Limb (tissue), 2 donors: ENCODE measurements at regions not wholly inside any gene's neighbourhood (a gene's known extent, or its start where the extent isn't known, plus 50 kb on each side); places are given as distances from the start of the nearest gene placed in this dataset.
A peak's percentile ranks its signal among the peaks of the same experiment; 100 is the strongest.
"Not testable (repeated sequence)": the region's sequence is repeated elsewhere in the genome, so short reads cannot be mapped to it uniquely, and the experiment has no call there.

Experiments used
- DNase-seq, 2 donors: peaks; one replicate each; pipeline ENCODE4 v3.0.0-alpha.2; 2016; ENCODE audit errors: extremely low spot score in 2 of 2

DNA sequence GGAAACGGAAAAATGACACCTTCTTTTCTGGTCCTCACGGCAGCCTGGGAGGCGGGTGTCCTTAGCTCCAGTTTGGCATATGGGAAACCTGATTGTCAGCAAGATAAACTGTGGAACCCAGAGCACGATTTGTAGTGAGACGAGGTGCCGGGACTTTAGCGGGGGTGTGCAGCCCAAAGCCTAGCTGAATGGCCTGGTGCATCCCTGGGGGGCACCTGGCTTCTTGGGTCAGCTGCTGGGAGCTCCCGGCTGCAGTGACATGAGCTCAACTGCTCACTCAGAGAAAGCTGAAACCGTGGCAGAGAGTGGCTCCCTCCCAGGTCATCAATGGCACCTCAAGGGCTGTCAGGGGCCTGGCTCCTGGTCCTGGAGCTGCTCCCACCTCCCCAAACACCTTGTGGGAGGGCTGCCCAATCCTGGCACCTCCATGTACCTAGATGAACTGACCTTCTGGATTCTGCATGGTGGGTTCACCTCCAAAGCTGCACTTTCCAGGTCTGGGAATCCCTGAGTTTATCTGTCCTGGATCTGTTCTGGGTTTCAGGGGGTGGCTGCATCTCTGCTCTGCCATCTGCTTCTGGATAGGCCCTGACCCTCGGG lies 260.5 kb downstream of the MATN1 start:
- DNase-seq: no peak

DNA sequence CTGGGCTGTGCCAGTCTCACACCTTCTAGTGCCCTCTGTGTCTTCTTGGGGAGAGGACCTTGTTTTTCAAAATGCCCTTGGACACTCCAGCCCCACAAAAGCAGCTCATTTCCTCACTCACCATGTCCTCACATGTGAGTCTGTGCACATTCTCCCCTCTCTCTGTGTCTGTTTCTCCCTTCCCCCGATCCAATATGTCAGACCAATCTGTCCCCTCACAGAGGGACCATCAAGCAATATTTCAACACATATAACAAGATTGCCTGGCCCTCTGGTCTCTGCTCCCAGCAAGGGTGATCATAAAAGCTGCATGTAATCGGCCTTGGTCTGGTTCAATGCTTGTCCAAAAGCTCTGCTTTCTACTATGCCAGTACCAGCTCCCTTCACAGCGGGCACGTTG lies 261.2 kb downstream of the MATN1 start:
- no peak for DNase-seq

DNA sequence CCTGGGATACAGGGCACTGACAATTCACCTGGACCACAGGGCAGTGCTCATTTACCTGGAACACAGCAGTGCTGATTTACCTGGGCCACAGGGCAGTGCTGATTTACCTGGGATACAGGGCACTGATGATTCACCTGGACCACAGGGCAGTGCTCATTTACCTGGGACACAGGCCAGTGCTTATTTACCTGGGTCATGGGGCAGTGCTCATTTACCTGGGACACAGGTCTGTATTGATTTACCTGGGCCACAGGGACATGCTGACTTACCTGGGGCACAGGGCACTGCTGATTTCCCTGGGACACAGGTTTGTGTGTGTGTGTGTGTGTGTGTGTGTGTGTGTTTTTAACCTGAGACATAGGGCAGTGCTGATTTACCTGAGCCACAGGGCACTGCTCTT lies 261.7 kb downstream of the MATN1 start:
- DNase-seq: no peak

DNA sequence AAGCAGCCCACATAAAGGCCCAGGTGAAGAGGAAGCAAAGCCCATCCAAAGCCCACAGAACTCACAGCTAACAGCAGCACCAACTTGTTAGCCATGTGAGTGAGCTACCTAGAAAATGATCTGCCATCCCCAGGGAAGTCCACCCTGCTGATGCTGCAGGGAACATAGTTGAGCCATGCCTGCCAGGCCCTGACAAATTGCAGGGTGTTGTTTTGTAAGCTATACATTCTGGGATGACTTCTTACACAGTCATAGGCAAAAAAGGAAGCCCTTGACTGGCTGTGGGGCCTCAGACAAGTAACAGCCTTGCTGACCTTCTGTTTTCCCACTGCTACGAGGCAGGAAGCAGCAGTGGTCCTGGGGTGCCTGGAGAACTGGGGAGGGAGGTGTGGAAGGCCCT lies 262.7 kb downstream of the MATN1 start:
- DNase-seq: no peak

DNA sequence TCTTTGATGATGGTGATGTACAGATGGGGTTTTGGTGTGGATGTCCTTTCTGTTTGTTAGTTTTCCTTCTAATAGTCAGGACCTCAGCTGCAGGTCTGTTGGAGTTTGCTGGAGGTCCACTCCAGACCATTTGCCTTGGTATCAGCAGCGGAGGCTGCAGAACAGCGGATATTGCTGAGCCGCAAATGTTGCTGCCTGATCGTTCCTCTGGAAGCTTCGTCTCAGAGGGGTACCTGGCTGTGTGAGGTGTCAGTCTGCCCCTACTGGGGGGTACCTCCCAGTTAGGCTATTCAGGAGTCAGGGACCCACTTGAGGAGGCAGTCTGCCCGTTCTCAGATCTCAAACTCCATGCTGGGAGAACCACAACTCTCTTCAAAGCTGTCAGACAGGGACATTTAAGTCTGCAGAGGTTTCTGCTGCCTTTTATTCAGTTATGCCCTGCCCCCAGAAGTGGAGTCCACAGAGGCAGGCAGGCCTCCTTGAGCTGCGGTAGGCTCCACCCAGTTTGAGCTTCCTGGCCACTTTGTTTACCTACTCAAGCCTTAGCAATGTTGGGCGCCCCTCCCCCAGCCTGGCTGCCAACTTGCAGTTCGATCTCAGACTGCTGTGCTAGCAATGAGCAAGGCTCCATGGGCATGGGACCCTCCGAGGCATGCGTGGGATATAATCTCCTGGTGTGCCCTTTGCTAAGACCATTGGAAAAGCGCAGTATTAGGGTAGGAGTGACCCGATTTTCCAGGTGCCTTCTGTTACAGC lies 264.5 kb downstream of the MATN1 start:
- DNase-seq: not testable (repeated sequence)

DNA sequence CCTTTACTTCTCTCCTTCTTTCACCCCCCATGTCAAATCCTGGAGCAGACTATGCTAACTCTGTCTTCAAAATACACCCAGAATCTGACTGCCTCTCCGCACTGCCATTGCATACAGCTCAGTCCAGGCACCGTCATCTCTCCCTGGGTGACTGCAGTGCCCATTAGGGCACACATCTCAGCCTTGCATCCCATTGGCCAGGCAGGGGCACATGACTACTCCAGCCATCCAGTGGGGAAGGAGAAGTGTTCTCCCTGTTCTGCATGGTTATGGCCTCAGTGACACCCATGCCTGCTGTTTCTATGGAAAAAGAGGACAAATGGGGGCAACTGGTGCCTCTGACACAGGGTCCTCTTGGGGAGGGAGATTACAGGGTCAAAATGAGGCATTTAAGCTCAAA lies 270.5 kb downstream of the MATN1 start:
- no peak for DNase-seq

DNA sequence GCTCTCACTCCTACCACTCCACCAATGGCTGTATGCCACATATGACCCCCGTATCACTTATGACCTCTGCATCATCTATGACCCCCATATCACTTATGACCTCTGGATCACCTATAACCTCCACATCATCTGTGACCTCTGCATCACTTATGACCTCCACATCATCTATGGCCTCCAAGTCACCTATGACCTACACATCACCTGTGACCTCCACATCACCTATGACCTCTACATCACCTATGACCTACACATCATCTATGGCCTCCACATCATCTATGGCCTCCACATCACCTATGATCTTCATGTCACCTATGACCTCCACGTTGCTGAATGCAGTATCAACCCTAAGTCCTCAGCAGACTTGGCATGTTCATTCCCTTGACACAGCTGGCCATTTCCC lies 271.2 kb downstream of the MATN1 start:
- DNase-seq: no peak

DNA sequence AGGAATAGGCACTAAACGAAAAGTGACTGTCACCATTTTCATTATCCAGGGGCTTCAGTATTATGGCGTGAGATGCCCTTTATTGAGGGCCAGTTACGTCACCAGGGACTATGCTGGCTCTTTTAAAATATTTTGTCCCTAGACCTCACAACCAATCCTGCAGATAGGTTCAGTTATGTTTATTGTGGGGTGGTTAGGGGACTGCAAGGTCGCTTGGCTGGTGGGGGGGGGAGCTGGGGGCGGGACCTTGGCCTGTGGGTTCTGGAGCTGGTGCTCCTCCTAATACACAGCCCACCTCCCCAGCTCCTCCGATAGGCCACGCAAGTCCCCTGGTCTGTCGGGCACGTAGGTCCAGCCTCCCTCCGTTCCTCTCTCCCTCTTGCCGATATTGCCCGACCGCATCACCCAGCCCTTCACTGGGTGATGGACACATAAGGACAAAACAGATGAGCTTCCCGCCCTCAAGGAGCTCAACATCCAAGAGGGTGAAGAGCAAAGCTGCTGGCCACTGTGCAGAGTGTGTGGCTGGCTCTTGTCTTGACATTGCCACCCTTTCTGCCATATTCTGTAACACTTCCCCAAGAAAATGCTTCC lies 271.8 kb downstream of the MATN1 start:
- no peak for DNase-seq

DNA sequence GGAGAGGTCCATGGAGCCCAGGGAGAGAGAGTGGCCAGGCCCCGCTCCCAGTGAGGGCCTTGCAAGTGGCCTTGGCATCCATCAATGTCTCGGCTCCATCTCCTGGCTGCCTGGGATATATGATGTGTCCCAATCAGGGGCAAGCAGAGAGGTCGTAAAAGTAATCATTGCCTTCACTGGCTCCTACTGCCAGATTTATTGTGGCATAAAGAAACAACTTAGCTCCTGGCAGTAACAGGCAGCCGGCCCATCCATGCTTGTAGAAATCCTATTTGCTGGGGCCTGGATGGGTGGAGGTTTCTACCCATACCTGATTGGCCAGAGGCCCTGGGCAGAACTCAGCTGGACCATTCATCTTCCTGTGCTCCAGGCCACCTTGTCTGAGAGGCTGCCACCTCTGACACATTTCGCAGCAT lies 272.6 kb downstream of the MATN1 start:
- no peak for DNase-seq

DNA sequence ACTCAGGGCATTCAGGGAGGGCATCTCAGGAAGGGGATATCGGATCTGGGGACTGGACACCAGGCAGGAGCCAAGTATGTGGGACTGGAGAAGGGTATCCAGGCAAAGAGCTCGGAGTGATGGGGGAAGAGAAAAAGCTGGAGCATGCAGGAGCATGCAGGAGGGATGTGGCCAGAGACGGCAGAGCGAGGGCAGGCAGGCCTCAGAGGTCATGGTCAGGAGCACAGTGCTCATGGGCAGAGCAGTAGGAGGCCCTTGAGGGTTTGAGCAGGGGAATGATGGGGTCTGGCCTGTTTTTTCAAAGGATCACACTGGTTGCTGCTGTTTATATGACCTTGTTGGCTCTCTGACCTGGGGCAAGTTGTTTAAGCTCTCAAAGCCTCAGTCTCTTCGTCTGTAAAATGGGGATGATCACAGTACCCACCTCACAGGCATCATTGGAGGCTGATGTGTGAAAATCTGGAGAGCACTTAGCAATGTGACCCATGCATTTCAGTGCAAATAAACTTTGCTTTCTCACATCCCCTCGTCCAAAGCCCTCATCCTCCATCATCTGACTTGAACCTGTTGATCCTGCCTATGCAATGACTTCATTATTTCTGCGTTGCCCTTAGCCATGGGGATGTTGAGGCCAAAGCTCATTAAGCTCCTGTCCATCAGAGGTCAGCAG lies 273.1 kb downstream of the MATN1 start:
- DNase-seq: no peak

DNA sequence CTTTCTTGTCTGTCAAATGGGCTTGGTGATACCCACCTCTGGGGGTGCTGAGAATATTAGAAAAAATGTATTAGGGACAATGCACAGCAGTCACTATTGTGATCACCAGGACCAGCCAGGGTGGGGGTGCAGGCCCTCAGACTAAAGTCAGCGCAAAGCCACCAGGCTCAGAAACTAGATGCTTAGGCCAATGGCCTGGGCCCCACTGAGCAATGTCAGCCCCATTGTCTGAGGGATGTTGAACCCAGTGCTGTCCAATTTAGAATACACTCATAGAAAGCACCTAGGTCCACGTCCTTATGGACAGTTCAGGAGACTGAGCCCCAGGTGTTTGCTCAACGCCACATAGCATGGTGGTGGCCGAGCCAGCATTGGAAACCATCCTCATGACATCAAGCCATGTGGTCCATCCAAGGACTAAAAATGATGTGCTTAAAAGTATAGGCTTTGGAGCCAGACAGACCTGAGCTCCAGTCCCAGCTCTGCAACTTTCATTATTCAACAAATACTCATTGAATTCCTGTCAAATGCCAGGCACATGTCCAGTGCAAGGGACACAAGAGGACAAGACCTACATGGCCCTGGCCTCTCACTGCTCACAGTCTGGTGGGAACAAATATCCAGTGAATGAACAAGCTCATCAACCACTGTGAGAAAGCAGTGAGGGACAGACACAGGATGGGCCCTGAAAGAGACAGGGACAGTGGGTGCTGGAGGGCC lies 273.8 kb downstream of the MATN1 start:
- no peak for DNase-seq

DNA sequence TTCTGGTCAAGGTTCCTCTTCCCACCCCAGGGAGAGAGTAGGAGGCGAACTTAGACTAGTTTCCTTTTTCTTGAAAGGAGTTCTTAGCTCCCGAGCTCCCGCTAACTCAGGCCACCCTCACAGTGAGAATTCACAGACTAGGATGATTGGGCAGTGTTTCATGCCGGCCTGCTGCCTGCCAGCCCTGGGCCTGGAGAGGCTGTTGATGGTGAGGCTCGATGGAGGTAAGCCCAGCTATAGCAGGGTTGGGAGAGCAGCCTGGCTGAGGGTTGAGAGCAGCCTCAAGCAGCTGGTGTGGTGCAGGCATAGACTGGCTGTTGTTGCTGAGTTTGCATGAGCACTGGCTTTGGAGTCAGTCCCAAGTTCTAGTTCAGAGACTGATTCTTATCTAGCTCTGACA lies 274.4 kb downstream of the MATN1 start:
- DNase-seq: no peak

DNA sequence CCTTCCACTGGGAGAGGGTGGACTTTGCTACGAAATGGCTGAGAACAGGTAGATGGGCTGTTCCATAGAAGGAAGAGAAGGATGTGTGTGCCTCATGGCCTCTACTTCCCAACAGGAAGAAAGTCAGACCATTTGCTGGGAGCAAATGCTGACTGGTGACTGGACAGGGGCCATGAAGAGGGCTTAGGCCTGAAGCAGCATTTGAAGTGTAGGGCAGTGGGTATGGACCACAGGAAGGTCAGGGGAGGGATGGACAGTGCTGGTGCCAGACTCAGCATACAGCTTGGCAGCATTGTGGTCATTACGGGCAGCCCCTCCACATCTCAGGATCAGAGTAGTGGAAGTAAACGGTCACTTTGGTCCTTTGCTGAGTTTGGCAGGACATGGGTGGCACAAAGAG lies 275.7 kb downstream of the MATN1 start:
- no peak for DNase-seq

DNA sequence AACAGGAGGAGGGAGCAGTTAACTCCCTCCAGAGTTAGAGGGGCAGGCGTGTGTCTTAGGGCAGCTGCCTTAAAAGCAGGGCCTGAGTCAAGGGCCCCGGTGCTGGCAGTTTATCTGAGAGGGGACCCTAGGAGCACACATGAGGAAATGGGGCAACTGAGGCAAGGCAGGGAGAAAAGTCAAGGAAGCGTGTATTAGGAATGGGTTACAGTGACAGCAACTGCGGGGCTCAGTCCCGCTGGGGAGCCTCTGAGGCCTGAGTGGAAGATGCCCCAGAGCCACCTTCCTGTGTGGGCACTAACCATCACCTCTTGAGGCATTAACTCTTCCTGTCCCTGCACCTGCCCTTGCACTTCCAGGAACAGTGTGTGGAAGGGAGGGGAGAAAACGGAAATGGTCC lies 276.3 kb downstream of the MATN1 start:
- no peak for DNase-seq

DNA sequence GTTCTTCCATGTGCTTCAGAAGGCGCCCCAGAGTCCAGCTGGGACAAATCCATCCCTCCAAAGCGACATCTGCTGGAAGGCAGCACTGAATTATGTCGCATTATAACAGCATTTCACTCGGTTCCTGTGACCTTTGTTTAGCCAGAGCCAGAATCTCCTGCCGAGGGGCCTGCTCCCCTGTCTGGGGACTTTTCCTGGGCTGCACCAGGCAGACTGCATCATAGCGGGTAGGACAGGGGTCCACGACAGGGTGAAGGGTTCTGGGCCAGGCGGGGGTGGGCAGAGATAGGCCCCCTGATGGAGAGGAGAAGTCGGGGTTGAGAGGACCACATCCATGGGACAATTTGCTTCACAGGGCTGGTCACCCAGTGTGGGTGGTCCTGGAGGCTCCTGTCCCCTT lies 276.9 kb downstream of the MATN1 start:
- no peak for DNase-seq

DNA sequence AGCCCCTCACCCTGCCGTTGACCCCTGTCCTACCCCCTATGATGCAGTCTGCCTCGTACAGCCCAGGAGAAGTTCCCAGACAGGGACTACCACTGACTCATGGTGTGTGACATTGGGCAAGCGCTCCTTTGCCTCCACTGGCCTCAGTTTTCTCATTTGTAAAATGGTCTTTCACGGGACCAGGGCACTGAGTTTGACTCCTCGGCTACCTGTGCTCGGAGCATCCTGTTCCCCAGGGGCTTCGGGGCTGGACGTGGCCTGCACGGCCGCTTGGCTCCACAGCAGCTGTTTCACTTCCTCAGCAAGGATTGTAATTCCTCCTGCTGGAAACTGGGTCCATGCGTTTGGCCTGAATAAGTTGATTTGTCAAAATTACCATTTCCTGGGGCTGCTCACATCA lies 277.3 kb downstream of the MATN1 start:
- no peak for DNase-seq

DNA sequence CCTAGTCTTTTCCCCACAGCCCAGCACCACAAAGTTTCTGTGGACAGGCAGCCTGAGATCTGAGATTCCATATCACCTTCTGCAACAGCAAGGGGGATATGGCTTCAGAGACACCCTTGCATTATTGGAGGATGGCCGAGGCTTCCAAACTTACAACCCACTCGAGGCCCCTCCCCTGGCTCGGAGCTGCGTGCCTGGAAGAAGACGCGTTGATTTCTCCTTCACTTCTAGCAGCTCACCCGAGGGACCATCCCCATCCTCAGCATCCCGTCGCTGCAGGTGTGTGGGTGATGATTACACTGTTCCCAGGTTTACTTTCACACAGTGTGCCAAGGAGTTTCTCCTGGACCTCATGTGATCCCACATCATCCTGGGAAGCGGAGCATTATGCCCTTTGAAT lies 277.9 kb downstream of the MATN1 start:
- no peak for DNase-seq

DNA sequence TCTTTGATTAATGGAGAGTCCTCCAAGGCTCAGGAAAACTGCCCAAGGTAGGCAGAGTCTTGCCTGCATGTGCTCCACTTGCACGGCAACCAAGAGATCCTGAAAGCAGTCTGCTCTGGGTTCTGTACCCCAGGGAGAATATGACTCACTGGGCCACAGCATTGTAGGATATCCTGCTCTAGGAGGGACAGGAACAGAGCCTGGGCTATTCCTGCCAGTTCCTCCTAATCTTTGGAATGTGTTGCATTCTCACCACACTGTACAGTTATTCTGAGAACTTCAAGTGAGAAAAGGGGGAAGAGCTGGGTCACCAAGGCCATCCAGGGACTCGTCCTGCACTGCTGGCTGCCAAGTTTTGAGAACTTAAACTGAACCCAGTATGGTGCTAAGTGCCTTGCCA lies 278.5 kb downstream of the MATN1 start:
- no peak for DNase-seq

DNA sequence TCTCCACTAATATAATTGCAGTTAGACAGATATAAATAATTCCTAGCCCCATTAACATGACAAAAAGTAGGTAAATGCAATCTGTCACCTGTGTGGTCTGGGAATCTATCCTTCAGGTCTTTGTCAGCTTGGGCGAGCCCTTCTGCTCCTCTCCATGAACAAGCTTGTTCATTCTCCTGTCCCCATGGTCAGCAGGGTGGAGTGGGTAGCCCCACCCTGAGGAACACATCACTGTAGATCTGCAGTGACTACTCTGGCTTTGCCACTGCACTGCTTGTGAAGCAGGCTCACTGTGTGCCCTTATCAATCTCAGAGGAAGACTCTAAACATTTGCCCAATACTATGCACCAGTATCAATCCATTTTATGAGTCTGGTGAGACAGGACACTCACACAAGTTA lies 279.0 kb downstream of the MATN1 start:
- DNase-seq: no peak

DNA sequence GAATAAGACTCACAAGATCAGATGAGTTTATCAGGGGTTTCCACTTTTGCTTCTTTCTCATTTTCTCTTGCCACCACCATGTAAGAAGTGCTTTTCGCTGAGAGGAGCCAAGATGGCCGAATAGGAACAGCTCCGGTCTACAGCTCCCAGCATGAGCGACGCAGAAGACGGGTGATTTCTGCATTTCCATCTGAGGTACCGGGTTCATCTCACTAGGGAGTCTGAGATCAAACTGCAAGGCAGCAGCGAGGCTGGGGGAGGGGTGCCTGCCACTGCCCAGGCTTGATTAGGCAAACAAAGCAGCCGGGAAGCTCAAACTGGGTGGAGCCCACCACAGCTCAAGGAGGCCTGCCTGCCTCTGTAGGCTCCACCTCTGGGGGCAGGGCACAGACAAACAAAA lies 285.1 kb downstream of the MATN1 start:
- DNase-seq: not testable (repeated sequence)

DNA sequence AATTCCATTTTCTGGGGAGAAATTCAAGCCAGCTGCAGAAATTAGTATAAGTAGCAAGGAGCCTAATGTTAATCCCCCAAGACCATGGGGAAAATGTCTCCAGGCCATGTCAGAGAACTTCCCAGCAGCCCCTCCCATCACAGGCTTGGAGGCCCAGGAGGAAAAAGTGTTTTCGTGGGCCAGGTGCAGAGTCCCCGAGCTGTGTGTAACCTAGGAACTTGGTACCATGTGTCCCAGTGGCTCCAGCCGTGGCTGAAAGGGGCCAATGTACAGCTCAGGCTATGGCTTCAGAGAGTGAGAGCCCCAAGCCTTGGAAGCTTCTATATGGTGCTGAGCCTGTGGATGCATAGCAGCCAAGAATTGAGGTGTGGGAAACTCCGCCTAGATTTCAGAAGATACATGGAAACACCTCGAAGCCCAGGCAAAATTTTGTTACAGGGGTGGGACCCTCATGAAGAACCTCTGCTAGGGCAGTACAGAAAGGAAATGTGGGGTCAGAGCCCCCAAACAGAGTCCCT lies 286.3 kb downstream of the MATN1 start:
- DNase-seq: no peak

DNA sequence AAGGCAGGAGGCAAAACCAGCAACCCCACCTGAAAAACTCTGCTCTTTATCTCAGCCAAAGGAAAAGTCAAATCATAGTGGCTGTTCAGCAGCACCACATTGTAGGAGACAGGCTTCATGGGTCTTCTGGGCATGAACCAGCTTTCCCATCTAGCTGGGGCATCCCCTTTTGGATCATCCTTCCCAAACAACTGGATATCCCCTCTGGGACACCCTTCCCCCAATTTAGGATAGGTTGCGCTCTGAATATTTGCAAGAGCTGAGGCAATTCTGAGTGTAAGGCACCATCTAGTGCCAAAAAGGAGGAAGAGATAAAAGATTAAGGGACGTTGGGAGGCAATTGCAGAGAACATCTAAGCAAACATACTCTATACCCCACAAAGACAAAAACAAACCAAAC lies 295.8 kb downstream of the MATN1 start:
- peak in 1 of 2 donors; percentile 7 for DNase-seq
